ENCODE measurements at regions not wholly inside any gene's neighbourhood (a gene's known extent, or its start where the extent isn't known, plus 50 kb on each side); places are given as distances from the start of the nearest gene placed in this dataset.

DNA sequence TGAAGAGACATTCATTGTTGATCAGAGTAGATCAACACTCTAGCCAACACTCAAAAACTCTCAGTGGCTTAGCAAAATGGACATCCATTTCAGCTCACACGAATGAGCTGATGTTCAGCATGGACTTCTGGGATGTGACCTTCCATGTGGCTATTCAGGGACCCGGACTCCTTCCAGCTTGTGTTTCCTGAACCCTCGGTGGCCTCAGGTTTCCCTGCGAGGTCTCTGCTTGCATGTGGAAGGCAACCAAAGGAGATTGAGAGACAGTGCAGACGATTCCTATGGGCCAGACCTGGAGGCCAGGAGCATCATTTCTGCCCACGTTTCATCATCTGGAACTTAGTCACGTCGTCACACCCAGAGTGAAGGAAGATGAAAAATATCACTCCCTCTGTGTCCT is 1137.4 kb downstream of the TBC1D22A start (continued):
- TF ChIP-seq, protein P1, sequence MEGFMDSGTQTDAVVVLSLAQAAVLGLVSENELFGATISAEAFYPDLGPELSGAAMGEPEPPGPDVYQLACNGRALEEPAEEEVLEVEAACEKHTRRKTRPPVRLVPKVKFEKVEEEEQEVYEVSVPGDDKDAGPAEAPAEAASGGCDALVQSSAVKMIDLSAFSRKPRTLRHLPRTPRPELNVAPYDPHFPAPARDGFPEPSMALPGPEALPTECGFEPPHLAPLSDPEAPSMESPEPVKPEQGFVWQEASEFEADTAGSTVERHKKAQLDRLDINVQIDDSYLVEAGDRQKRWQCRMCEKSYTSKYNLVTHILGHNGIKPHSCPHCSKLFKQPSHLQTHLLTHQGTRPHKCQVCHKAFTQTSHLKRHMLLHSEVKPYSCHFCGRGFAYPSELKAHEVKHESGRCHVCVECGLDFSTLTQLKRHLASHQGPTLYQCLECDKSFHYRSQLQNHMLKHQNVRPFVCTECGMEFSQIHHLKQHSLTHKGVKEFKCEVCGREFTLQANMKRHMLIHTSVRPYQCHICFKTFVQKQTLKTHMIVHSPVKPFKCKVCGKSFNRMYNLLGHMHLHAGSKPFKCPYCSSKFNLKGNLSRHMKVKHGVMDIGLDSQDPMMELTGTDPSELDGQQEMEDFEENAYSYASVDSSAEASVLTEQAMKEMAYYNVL (CRISPR knock-in tag; IDR thresholded peaks at IDR 0.05; ENCODE audit: borderline replicate concordance) = no peak
- no peak for TF ChIP-seq THYN1 (CRISPR knock-in tag; IDR thresholded peaks at IDR 0.05; ENCODE audit: borderline replicate concordance, low read depth)
- no peak for TF ChIP-seq REXO4 (CRISPR knock-in tag; IDR thresholded peaks at IDR 0.05; ENCODE audit: borderline replicate concordance)
- no peak for TF ChIP-seq SMAD9 (CRISPR knock-in tag; IDR thresholded peaks at IDR 0.05)

DNA sequence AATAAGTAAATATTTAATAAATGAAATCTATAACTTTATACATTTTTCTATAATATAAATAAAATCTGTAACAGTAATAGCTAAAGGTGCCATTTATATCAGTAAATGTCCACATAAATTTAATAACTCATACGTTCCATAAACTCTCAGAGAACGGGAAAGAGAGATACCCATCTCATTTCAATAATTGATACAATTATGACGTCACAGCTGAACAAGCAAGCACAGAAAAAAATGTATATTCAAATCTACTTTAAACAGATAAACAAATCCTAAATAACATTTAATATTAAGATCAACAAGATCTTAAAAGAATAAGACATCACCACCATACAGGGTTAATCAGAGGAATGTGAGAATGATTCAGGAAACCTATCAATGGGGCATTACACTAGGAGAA is 1136.5 kb downstream of the TBC1D22A start:
- BruUV-seq (replicated peaks) = no TSS peak
- TF ChIP-seq, protein P2, sequence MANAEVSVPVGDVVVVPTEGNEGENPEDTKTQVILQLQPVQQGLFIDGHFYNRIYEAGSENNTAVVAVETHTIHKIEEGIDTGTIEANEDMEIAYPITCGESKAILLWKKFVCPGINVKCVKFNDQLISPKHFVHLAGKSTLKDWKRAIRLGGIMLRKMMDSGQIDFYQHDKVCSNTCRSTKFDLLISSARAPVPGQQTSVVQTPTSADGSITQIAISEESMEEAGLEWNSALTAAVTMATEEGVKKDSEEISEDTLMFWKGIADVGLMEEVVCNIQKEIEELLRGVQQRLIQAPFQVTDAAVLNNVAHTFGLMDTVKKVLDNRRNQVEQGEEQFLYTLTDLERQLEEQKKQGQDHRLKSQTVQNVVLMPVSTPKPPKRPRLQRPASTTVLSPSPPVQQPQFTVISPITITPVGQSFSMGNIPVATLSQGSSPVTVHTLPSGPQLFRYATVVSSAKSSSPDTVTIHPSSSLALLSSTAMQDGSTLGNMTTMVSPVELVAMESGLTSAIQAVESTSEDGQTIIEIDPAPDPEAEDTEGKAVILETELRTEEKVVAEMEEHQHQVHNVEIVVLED (CRISPR knock-in tag; IDR thresholded peaks at IDR 0.05; ENCODE audit: borderline replicate concordance) = no peak
- peak; percentile 93 for TF ChIP-seq ATF7 (IDR thresholded peaks at IDR 0.05)
- TF ChIP-seq ATF7 (CRISPR knock-in tag; IDR thresholded peaks at IDR 0.05) = no peak
- TF ChIP-seq KDM4B (CRISPR knock-in tag; IDR thresholded peaks at IDR 0.05) = no peak
- TF ChIP-seq CREB1 (IDR thresholded peaks at IDR 0.05) = peak; percentile 96
- TF ChIP-seq CREB1 (CRISPR knock-in tag; IDR thresholded peaks at IDR 0.05) = no peak
- no peak for TF ChIP-seq REXO4 (CRISPR knock-in tag; IDR thresholded peaks at IDR 0.05; ENCODE audit: borderline replicate concordance)
- CTCF ChIA-PET (ENCODE audit: low intra/inter-chr PET ratio, low total read pairs) = no interaction called here

More for the DNA sequence above, 1136.5 kb downstream of the TBC1D22A start:
- ATAC-seq = no peak
- no peak overlapping the region for H3K9ac ChIP-seq (ENCODE audit: insufficient read depth, low read depth, low read length)
- in situ Hi-C loops (cut with HindIII; ENCODE audit: extremely low pct_ligation_motif_present, low pct_unique_long_range_greater_than_20kb) = no loop called here
- H3K79me2 ChIP-seq (ENCODE audit: insufficient read depth, low read length) = no peaks in the 10 kb centered on the region
- intact Hi-C loops (cut with micrococcal nuclease; ENCODE audit: unreplicated experiment) = no loop called here
- no peak for FAIRE-seq
- no peak for DNase-seq (ENCODE audit: low spot score)
- no peaks in the 10 kb centered on the region; the same call in 1 of the 2 replicates for H3K9me3 ChIP-seq (ENCODE audit: low read length)
- H3K4me3 ChIP-seq (replicated peaks in 1 of 3; ENCODE audit: insufficient read depth in 1 of 3, low read depth in 2 of 3, low read length in 3 of 3) = no peak overlapping the region
- H3K4me2 ChIP-seq (ENCODE audit: low read depth, low read length) = no peak overlapping the region
- H2AFZ ChIP-seq (ENCODE audit: low read length) = no peak overlapping the region
- no peak overlapping the region for H3K27ac ChIP-seq (ENCODE audit: extremely low read length, insufficient read depth, low read length)
- H4K20me1 ChIP-seq (ENCODE audit: insufficient read depth, low read length) = no peaks in the 10 kb centered on the region
- H3K4me1 ChIP-seq (ENCODE audit: insufficient read depth, low read length) = no peaks in the 10 kb centered on the region
- WGBS (ENCODE audit: low lambda C conversion rate) = 7% methylated on average over 3 of the region's 3 CpGs
- POLR2A ChIA-PET = no interaction called here
- no peaks in the 10 kb centered on the region for H3K36me3 ChIP-seq (replicated peaks in 1 of 2; ENCODE audit: control insufficient read depth in 1 of 2, insufficient read depth in 2 of 2, low read length in 2 of 2)
- H3K27me3 ChIP-seq (ENCODE audit: control insufficient read depth in 1 of 2, insufficient read depth in 2 of 2, low read length in 2 of 2) = 0 out of 5 replicates have a peak, but pooled peaks cover 0 to 2% of the 10 kb centered on the region in 2 experiments

All from HepG2 (cell line).